CD4-positive, alpha-beta T cell (primary cell): ENCODE measurements at regions not wholly inside any gene's neighbourhood (a gene's known extent, or its start where the extent isn't known, plus 50 kb on each side); places are given as distances from the start of the nearest gene placed in this dataset.

ENCODE experiments used
- ATAC-seq: fragments of 200-7000 bp; cut with Tn5 transposase; one replicate; pipeline ENCODE4 v1.10.0; 2022; ENCODE audit warnings: mild to moderate bottlenecking; ENCODE audit not compliant: poor library complexity
- CTCF ChIA-PET: fragments of 350-600 bp; sonication (Branson Sonifier 250); formaldehyde crosslinking; loops from one replicate; lab custom pipeline; 2021; ENCODE audit warnings: antibody characterized with exemption, inconsistent platforms; lab: Charles Lee
- POLR2A ChIA-PET: fragments of 350-600 bp; sonication (Branson Sonifier 250); formaldehyde crosslinking; loops from one replicate; lab custom pipeline; 2021; ENCODE audit warnings: antibody characterized with exemption, inconsistent platforms; lab: Charles Lee
- DNase-seq, 14 experiments: peaks; one replicate each; pipeline ENCODE4 v3.0.0-alpha.2; 2013 to 2020; ENCODE audit warnings: mixed read lengths in 2 of 14
- H3K27ac ChIP-seq, 2 donors: one replicate each; pipeline versions ENCODE4 v1.5.1 to v1.7.0; 2013; ENCODE audit warnings: low read length in 2 of 2, low read depth in 1 of 2, mild to moderate bottlenecking in 1 of 2
- H3K27me3 ChIP-seq, 2 experiments: 1 replicate in 1 of 2; 2 replicates in 1 of 2; pipeline versions ENCODE4 v1.6.1 to v1.7.0; 2013; ENCODE audit warnings: low read length in 2 of 2, control low read depth in 1 of 2, mild to moderate bottlenecking in 1 of 2, moderate library complexity in 1 of 2; ENCODE audit not compliant: insufficient read depth in 2 of 2, control insufficient read depth in 1 of 2
- H3K36me3 ChIP-seq: one replicate; pipeline ENCODE4 v1.6.1; 2013; ENCODE audit warnings: low read length, control low read depth; ENCODE audit not compliant: insufficient read depth
- H3K4me1 ChIP-seq: one replicate; pipeline ENCODE4 v1.6.1; 2013; ENCODE audit warnings: low read length, control low read depth; ENCODE audit not compliant: insufficient read depth
- H3K4me3 ChIP-seq: one replicate; pipeline ENCODE4 v1.5.1; 2013; ENCODE audit warnings: mild to moderate bottlenecking, low read length, moderate library complexity
- H3K9me3 ChIP-seq, 2 experiments: 1 replicate in 1 of 2; 2 replicates in 1 of 2; pipeline versions ENCODE4 v1.6.1 to v1.7.0; 2013; ENCODE audit warnings: low read length in 2 of 2, mild to moderate bottlenecking in 2 of 2, control low read depth in 1 of 2, moderate library complexity in 1 of 2; ENCODE audit not compliant: control insufficient read depth in 1 of 2, insufficient read depth in 1 of 2
- H3K27ac Mint-ChIP-seq: one replicate; pipeline ENCODE4 v1.8.0; 2020; ENCODE audit warnings: mixed read lengths
- H3K27me3 Mint-ChIP-seq: one replicate; pipeline ENCODE4 v1.8.0; 2021; ENCODE audit warnings: mixed read lengths
- H3K36me3 Mint-ChIP-seq: one replicate; pipeline ENCODE4 v1.8.0; 2021; ENCODE audit warnings: low read depth, mixed read lengths
- H3K4me1 Mint-ChIP-seq: one replicate; pipeline ENCODE4 v1.8.0; 2021; ENCODE audit warnings: low read depth, mixed read lengths
- H3K4me3 Mint-ChIP-seq: one replicate; pipeline ENCODE4 v1.8.0; 2020; ENCODE audit warnings: mild to moderate bottlenecking, mixed read lengths
- H3K9me3 Mint-ChIP-seq: one replicate; pipeline ENCODE4 v1.8.0; 2020; ENCODE audit warnings: mixed read lengths
- CTCF ChIP-seq: fragments of 200-600 bp; IDR thresholded peaks from one replicate; pipeline ENCODE4 v1.8.0; 2022; ENCODE audit warnings: antibody characterized with exemption, mild to moderate bottlenecking
- intact Hi-C, 2 experiments: fragments of 100-400 bp; cut with DNase I in 1 of 2; cut with micrococcal nuclease in 1 of 2; formaldehyde crosslinking; loops; one replicate each; pipeline versions ENCODE4 v1.15.1 to v1.9.0; 2023 to 2025; cut with DNase I, micrococcal nuclease

GRCh38 chr10:111725050-111725449 lies 458.5 kb downstream of the GPAM start:
- no peaks in the 10 kb centered on the region for H3K9me3 Mint-ChIP-seq
- intact Hi-C loops: no loop called here
- DNase-seq (no peak), ATAC-seq (no peak)
- POLR2A ChIA-PET: no interaction called here
- Histone ChIP-seq H3K36me3 (no peaks in the 10 kb centered on the region), H3K27me3 (no peaks in the 10 kb centered on the region), H3K27ac (no peak overlapping the region), H3K4me3 (no peak overlapping the region), H3K9me3 (peaks cover 0 to 3% of the 10 kb centered on the region in 2 experiments), H3K4me1 (no peaks in the 10 kb centered on the region)
- H3K27ac Mint-ChIP-seq: no peak overlapping the region
- CTCF ChIA-PET: no interaction called here
- no peaks in the 10 kb centered on the region for H3K36me3 Mint-ChIP-seq
- TF ChIP-seq CTCF: no peak
- no peaks in the 10 kb centered on the region for H3K27me3 Mint-ChIP-seq
- H3K4me1 Mint-ChIP-seq: no peaks in the 10 kb centered on the region
- no peak overlapping the region for H3K4me3 Mint-ChIP-seq

DNA sequence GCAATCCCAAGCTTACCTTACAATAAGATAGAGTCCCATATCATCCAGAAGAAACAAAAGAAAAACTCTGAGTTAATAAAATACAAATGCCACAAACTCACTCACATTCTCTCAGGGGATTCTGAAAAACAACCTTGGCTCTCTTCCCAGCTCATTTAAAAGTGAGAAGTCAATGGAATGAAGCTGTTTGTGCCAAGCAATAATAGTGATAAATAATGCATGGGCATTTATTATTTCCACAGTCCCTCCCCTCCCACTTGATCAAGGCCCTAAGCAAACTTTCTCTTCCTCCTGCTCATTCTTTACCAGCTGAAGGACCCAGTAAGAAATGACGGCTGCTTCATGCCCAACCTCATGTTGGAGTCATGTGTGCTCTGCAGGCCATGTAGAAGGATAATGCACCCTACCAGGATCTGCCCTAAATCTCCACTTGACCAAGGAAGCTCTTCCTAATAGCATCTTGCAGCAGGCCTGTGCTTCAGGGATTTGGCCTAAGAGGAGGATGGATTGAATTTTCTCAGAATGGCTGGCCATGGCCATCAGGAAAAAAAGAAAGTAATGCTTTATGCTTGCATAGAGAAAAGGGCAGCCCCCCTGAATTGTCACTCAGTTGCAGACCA lies 451.3 kb downstream of the GPAM start:
- H3K9me3 ChIP-seq: no peaks in the 10 kb centered on the region
- H3K27ac Mint-ChIP-seq: no peak overlapping the region

GRCh38 chr10:111739125-111739873 lies 444.3 kb downstream of the GPAM start:
- H3K4me1 ChIP-seq: no peaks in the 10 kb centered on the region
- Mint-ChIP-seq H3K36me3 (no peaks in the 10 kb centered on the region), H3K9me3 (no peaks in the 10 kb centered on the region), H3K4me1 (no peaks in the 10 kb centered on the region), H3K27me3 (no peaks in the 10 kb centered on the region), H3K27ac (no peak overlapping the region), H3K4me3 (no peak overlapping the region)
- TF ChIP-seq CTCF: no peak
- no peaks in the 10 kb centered on the region for H3K9me3 ChIP-seq
- no peak overlapping the region for H3K27ac ChIP-seq
- no peaks in the 10 kb centered on the region for H3K36me3 ChIP-seq
- DNase-seq: no peak
- ChIA-PET POLR2A (no interaction called here), CTCF (interaction anchor here (1.2 to 1.7 kb wide), 2 partner anchors 9 to 16 kb away, joined by 3 to 5 read pairs; no protein-coding TSS in a partner anchor)
- H3K27me3 ChIP-seq: no peaks in the 10 kb centered on the region
- no peak for ATAC-seq
- no peak overlapping the region for H3K4me3 ChIP-seq
- intact Hi-C loops: no loop called here

More for the DNA sequence above, 451.3 kb downstream of the GPAM start:
- no peaks in the 10 kb centered on the region for H3K9me3 Mint-ChIP-seq
- H3K4me3 Mint-ChIP-seq: no peak overlapping the region
- ChIA-PET CTCF (no interaction called here), POLR2A (no interaction called here)
- H3K36me3 Mint-ChIP-seq: no peaks in the 10 kb centered on the region
- intact Hi-C loops: no loop called here
- peaks cover 3% of the 10 kb centered on the region for H3K27me3 Mint-ChIP-seq
- Histone ChIP-seq H3K4me3 (no peak overlapping the region), H3K27me3 (no peaks in the 10 kb centered on the region), H3K36me3 (no peaks in the 10 kb centered on the region), H3K27ac (no peak overlapping the region), H3K4me1 (no peaks in the 10 kb centered on the region)
- ATAC-seq (no peak), DNase-seq (no peak)
- no peak for TF ChIP-seq CTCF
- H3K4me1 Mint-ChIP-seq: no peaks in the 10 kb centered on the region
